ENCODE measurements at regions not wholly inside any gene's neighbourhood (a gene's known extent, or its start where the extent isn't known, plus 50 kb on each side); places are given as distances from the start of the nearest gene placed in this dataset.

DNA sequence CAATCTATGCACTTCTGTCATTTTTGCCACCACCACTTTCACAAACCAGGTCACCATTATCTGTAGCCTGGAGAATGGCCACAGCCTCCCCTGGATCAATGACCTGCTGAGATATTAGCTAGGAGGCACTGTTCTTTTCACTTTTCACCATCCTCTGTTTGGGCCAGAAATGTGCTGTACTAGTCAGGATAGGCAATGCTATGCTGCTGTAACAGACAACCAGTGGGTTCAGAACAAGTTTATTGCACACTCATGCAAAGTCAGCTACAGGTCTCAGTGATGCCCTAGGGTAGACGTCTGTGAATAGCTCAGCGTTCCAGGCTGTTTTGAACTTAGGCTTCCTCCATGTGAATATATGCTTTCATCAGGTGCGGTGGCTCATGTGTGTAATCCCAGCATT is 231.5 kb downstream of the SUDS3 start:
- Histone ChIP-seq H3K9ac (ENCODE audit: low read length) (no peak overlapping the region), H3K9me3 (ENCODE audit: low read length) (no peaks in the 10 kb centered on the region), H3K36me3 (ENCODE audit: insufficient read depth, low read length) (no peaks in the 10 kb centered on the region), H4K20me1 (ENCODE audit: insufficient read depth) (no peaks in the 10 kb centered on the region), H2AFZ (ENCODE audit: low read depth, low read length) (no peak overlapping the region), H3K9me2 (ENCODE audit: insufficient read depth, low read length) (no peaks in the 10 kb centered on the region), H3K79me2 (replicated peaks; ENCODE audit: insufficient read depth, low read length) (no peaks in the 10 kb centered on the region), H3K27ac (ENCODE audit: low read length) (no peak overlapping the region), H3K4me2 (ENCODE audit: low read length) (no peak overlapping the region), H3K27me3 (ENCODE audit: insufficient read depth, low read depth, low read length) (no peaks in the 10 kb centered on the region), H3F3A (ENCODE audit: insufficient read depth, low read length, poor library complexity, severe bottlenecking) (no peaks in the 10 kb centered on the region), H3K4me3 (ENCODE audit: low read length) (no peak overlapping the region)
- TF ChIP-seq POLR2AphosphoS5 (IDR thresholded peaks at IDR 0.05) (no peak), SMC3 (conservative IDR thresholded peaks at IDR 0.05; ENCODE audit: poor library complexity) (no peak), MXI1 (conservative IDR thresholded peaks at IDR 0.05; ENCODE audit: poor library complexity, severe bottlenecking) (no peak), TAF1 (IDR thresholded peaks at IDR 0.05; ENCODE audit: low read depth) (no peak), RAD21 (conservative IDR thresholded peaks at IDR 0.05) (no peak), EP300 (conservative IDR thresholded peaks at IDR 0.05; ENCODE audit: poor library complexity, severe bottlenecking) (no peak), EZH2 (IDR thresholded peaks at IDR 0.05; ENCODE audit: borderline replicate concordance, insufficient read depth, low read length, poor library complexity, severe bottlenecking) (no peak)
- TF ChIP-seq, protein P1, sequence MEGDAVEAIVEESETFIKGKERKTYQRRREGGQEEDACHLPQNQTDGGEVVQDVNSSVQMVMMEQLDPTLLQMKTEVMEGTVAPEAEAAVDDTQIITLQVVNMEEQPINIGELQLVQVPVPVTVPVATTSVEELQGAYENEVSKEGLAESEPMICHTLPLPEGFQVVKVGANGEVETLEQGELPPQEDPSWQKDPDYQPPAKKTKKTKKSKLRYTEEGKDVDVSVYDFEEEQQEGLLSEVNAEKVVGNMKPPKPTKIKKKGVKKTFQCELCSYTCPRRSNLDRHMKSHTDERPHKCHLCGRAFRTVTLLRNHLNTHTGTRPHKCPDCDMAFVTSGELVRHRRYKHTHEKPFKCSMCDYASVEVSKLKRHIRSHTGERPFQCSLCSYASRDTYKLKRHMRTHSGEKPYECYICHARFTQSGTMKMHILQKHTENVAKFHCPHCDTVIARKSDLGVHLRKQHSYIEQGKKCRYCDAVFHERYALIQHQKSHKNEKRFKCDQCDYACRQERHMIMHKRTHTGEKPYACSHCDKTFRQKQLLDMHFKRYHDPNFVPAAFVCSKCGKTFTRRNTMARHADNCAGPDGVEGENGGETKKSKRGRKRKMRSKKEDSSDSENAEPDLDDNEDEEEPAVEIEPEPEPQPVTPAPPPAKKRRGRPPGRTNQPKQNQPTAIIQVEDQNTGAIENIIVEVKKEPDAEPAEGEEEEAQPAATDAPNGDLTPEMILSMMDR (IDR thresholded peaks at IDR 0.05; ENCODE audit: poor library complexity, severe bottlenecking) = no peak
- TF ChIP-seq, protein P2, sequence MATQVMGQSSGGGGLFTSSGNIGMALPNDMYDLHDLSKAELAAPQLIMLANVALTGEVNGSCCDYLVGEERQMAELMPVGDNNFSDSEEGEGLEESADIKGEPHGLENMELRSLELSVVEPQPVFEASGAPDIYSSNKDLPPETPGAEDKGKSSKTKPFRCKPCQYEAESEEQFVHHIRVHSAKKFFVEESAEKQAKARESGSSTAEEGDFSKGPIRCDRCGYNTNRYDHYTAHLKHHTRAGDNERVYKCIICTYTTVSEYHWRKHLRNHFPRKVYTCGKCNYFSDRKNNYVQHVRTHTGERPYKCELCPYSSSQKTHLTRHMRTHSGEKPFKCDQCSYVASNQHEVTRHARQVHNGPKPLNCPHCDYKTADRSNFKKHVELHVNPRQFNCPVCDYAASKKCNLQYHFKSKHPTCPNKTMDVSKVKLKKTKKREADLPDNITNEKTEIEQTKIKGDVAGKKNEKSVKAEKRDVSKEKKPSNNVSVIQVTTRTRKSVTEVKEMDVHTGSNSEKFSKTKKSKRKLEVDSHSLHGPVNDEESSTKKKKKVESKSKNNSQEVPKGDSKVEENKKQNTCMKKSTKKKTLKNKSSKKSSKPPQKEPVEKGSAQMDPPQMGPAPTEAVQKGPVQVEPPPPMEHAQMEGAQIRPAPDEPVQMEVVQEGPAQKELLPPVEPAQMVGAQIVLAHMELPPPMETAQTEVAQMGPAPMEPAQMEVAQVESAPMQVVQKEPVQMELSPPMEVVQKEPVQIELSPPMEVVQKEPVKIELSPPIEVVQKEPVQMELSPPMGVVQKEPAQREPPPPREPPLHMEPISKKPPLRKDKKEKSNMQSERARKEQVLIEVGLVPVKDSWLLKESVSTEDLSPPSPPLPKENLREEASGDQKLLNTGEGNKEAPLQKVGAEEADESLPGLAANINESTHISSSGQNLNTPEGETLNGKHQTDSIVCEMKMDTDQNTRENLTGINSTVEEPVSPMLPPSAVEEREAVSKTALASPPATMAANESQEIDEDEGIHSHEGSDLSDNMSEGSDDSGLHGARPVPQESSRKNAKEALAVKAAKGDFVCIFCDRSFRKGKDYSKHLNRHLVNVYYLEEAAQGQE (IDR thresholded peaks at IDR 0.05; ENCODE audit: borderline replicate concordance) = no peak

DNA sequence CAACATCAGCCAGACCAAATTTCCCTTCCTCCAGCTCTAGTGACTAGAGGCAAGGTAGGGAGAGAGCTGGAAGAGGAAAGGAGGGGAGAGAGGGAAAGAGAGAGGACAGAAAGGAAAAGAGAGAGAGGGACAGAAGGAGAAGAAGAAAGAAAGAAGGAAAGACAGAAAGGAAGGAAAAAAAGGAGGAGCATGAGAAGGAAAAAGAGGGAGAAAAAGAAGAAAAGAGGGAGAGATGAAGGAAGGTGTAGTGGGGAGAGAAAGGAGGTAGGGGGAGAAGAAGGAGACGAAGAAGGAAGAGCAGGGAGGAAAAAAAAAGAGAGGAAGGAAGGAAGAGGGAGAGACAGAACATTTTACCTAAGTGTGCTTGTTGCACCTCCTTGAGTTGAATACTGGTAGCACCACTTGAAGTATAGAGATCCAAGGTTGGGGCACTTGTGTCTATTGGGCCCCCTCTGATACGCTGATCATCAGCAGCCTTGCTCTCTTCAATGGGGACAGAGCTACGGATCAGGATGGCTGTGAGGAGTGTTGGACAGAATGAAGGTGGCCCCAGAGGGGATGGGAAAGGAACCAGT is 232.5 kb downstream of the SUDS3 start:
- Histone ChIP-seq H3K4me3 (ENCODE audit: low read length) (no peak overlapping the region), H3K4me2 (ENCODE audit: low read length) (no peak overlapping the region), H3K27me3 (ENCODE audit: insufficient read depth, low read depth, low read length) (no peaks in the 10 kb centered on the region), H3K9me3 (ENCODE audit: low read length) (no peaks in the 10 kb centered on the region), H3K9ac (ENCODE audit: low read length) (no peak overlapping the region), H3K79me2 (replicated peaks; ENCODE audit: insufficient read depth, low read length) (no peaks in the 10 kb centered on the region), H3K9me2 (ENCODE audit: insufficient read depth, low read length) (no peaks in the 10 kb centered on the region), H4K20me1 (ENCODE audit: insufficient read depth) (no peaks in the 10 kb centered on the region), H3F3A (ENCODE audit: insufficient read depth, low read length, poor library complexity, severe bottlenecking) (no peaks in the 10 kb centered on the region), H3K36me3 (ENCODE audit: insufficient read depth, low read length) (no peaks in the 10 kb centered on the region), H2AFZ (ENCODE audit: low read depth, low read length) (no peak overlapping the region), H3K27ac (ENCODE audit: low read length) (no peak overlapping the region)
- TF ChIP-seq POLR2AphosphoS5 (IDR thresholded peaks at IDR 0.05) = no peak
- TF ChIP-seq SMC3 (conservative IDR thresholded peaks at IDR 0.05; ENCODE audit: poor library complexity) = no peak
- TF ChIP-seq TAF1 (IDR thresholded peaks at IDR 0.05; ENCODE audit: low read depth) = no peak
